GM19239 (cell line): ENCODE measurements at regions not wholly inside any gene's neighbourhood (a gene's known extent, or its start where the extent isn't known, plus 50 kb on each side); places are given as distances from the start of the nearest gene placed in this dataset.
"Not testable (repeated sequence)": the region's sequence is repeated elsewhere in the genome, so short reads cannot be mapped to it uniquely, and the experiment has no call there.

Experiments
- DNase-seq: peaks from one replicate; pipeline ENCODE4 v3.0.0; 2011; ENCODE audit warnings: low spot score; ENCODE audit not compliant: insufficient read length
- FAIRE-seq: peaks from 2 replicates; lab custom pipeline; 2011; peaks lifted over from hg19 to GRCh38; lab: Jason Lieb, UNC

GRCh38 chr4:170682087-170682486 lies 592.3 kb upstream of the AADAT start:
- FAIRE-seq, DNase-seq: not testable (repeated sequence)

GRCh38 chr4:170675568-170676262 lies 586.0 kb upstream of the AADAT start:
- FAIRE-seq (peak; percentile 47), DNase-seq (no peak)

- DNase-seq: no peak
- FAIRE-seq: no peak
Observed at GRCh38 chr4:170674176-170674575, 584.4 kb upstream of the AADAT start.

- DNase-seq (no peak), FAIRE-seq (no peak)
Observed at GRCh38 chr4:170672381-170672965, 582.7 kb upstream of the AADAT start.

GRCh38 chr4:170671171-170671570 lies 581.4 kb upstream of the AADAT start:
- no peak for FAIRE-seq
- no peak for DNase-seq

- no peak for FAIRE-seq
Observed at GRCh38 chr4:170667814-170668213, 578.1 kb upstream of the AADAT start.

GRCh38 chr4:170666909-170667308 lies 577.2 kb upstream of the AADAT start:
- no peak for FAIRE-seq
- DNase-seq: no peak

More at GRCh38 chr4:170667814-170668213, 578.1 kb upstream of the AADAT start:
- DNase-seq: no peak

- DNase-seq: no peak
- FAIRE-seq: no peak
Observed at GRCh38 chr4:170662250-170662649, 572.5 kb upstream of the AADAT start.

GRCh38 chr4:170657761-170658160 lies 568.0 kb upstream of the AADAT start:
- DNase-seq: no peak
- no peak for FAIRE-seq

- DNase-seq (no peak), FAIRE-seq (no peak)
Observed at GRCh38 chr4:170656506-170656905, 566.8 kb upstream of the AADAT start.

- DNase-seq (no peak), FAIRE-seq (no peak)
Observed at GRCh38 chr4:170652571-170652970, 562.8 kb upstream of the AADAT start.

GRCh38 chr4:170651786-170652185 lies 562.0 kb upstream of the AADAT start:
- FAIRE-seq (no peak), DNase-seq (no peak)

GRCh38 chr4:170627418-170627817 lies 537.7 kb upstream of the AADAT start:
- FAIRE-seq: no peak
- no peak for DNase-seq

GRCh38 chr4:170623899-170624298 lies 534.1 kb upstream of the AADAT start:
- no peak for FAIRE-seq
- no peak for DNase-seq

- no peak for DNase-seq
Observed at GRCh38 chr4:170610434-170610833, 520.7 kb upstream of the AADAT start.

GRCh38 chr4:170599894-170600293 lies 510.1 kb upstream of the AADAT start:
- DNase-seq: no peak
- FAIRE-seq: no peak

More at GRCh38 chr4:170610434-170610833, 520.7 kb upstream of the AADAT start:
- FAIRE-seq: no peak

- DNase-seq (no peak), FAIRE-seq (no peak)
Observed at GRCh38 chr4:170591076-170591475, 501.3 kb upstream of the AADAT start.

- DNase-seq (peak; percentile 1), FAIRE-seq (no peak)
Observed at GRCh38 chr4:170589597-170590191, 499.9 kb upstream of the AADAT start.

- no peak for FAIRE-seq
- no peak for DNase-seq
Observed at GRCh38 chr4:170581969-170582368, 492.2 kb upstream of the AADAT start.

- FAIRE-seq: no peak
- DNase-seq: no peak
Observed at GRCh38 chr4:170581322-170581721, 491.6 kb upstream of the AADAT start.

- FAIRE-seq (no peak), DNase-seq (no peak)
Observed at GRCh38 chr4:170580651-170581050, 490.9 kb upstream of the AADAT start.
